ENCODE measurements at regions not wholly inside any gene's neighbourhood (a gene's known extent, or its start where the extent isn't known, plus 50 kb on each side); places are given as distances from the start of the nearest gene placed in this dataset.
A peak's percentile ranks its signal among the peaks of the same experiment; 100 is the strongest.

DNA sequence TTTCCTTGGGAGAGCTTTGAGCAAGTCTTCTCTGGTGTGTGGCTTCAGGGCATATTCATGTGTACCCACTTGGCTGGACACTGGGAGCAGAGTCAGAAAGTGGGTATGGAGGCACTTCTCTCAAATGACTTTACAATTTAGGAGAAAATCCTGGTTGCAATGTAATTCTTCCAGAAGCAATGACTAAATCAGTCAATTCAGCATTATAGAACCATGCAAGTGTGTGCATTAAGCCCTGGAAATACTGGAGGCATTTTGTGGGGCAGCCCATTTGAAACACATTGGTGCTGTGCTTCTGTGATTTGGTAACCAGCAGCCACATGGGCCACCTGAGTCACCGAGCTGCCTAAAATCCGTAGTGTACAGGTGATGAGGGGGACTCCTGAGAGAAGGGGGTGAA is 94.6 kb upstream of the TAS2R1 start:
- H3K4me3 ChIP-seq (ENCODE audit: low read depth, low read length), result no peak overlapping the region
- in situ Hi-C loops (cut with HindIII; ENCODE audit: low sequenced_read_pairs), result no loop called here
- TF ChIP-seq CTCF (IDR thresholded peaks at IDR 0.05; ENCODE audit: low read depth, low read length), result no peak
- DNase-seq (ENCODE audit: low read depth, low spot score), result no peak

DNA sequence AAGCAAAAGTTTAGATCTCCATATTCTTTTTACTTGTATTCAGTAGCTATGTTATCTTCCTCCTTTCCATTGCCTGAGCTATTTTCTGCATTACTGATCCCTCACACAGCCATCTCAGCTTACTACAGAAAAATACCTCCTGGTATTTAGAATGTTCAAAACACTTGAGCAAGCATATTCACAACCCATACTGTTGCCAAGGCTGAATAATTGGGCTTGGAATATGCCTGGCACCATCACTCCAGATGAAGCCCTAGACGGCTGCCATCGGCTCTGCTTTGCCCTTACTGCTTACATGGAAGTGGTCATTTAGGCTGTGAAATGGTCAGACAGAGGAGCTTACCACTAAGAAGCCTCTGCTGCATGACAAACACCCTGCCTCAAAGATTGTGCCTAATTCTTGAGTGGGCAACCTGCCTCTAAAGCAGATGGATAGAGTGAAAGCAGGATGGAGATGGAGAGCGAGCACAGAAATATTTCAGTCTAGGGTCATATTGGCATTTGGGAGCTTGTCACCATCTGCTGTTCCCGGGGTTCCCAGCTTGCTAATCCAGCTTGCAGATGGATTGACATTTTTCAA is 92.5 kb upstream of the TAS2R1 start:
- DNase-seq (ENCODE audit: low read depth, low spot score), result no peak
- in situ Hi-C loops (cut with HindIII; ENCODE audit: low sequenced_read_pairs), result no loop called here
- no peak for TF ChIP-seq CTCF (IDR thresholded peaks at IDR 0.05; ENCODE audit: low read depth, low read length)
- H3K4me3 ChIP-seq (ENCODE audit: low read depth, low read length), result no peak overlapping the region

DNA sequence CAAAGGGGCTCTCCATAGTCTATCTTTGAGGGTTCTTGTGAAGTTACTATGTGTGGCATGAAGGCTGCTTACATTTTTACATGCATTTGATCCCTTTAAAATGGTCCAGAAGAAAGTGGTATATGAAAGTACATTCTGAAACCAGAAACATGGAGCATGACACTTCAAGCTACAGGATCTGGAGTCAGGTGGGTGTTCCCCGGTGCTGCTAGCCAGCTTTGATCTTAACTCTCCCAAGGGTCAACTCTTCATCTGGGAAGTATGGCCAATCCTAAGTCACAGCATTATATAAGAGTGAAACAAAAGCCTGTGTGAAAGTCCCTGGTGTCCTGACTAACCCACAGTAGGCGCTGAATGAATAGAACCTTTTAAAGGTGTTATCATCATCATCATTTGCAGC is 91.0 kb upstream of the TAS2R1 start:
- TF ChIP-seq CTCF (IDR thresholded peaks at IDR 0.05; ENCODE audit: low read depth, low read length), result no peak
- in situ Hi-C loops (cut with HindIII; ENCODE audit: low sequenced_read_pairs), result no loop called here
- no peak for DNase-seq (ENCODE audit: low read depth, low spot score)
- H3K4me3 ChIP-seq (ENCODE audit: low read depth, low read length), result no peak overlapping the region

DNA sequence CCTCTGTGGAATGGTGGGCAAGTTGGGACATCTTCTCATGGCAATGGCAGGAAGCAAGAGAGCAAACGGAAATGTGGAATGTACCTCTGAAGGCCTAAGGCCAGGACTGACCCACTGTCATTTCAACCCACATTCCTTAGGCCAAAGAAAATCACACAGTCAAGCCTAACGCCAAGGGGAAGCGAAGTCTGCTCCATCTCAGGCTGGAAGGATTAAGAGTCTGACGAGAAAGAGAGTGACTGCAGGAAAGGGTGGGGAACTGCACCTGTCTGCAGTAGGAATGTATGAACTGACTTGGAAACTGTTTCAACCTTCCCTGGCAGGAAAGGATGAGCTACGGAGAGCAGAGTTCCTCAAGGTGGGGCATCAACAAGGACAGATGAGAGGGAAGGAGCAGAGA is 90.2 kb upstream of the TAS2R1 start:
- no peak for DNase-seq (ENCODE audit: low read depth, low spot score)
- no peak overlapping the region for H3K4me3 ChIP-seq (ENCODE audit: low read depth, low read length)
- no peak for TF ChIP-seq CTCF (IDR thresholded peaks at IDR 0.05; ENCODE audit: low read depth, low read length)
- in situ Hi-C loops (cut with HindIII; ENCODE audit: low sequenced_read_pairs), result no loop called here

- peak; percentile 72 for DNase-seq (ENCODE audit: low read depth, low spot score)
- no peak for TF ChIP-seq CTCF (IDR thresholded peaks at IDR 0.05; ENCODE audit: low read depth, low read length)
- in situ Hi-C loops (cut with HindIII; ENCODE audit: low sequenced_read_pairs), result no loop called here
- H3K4me3 ChIP-seq (ENCODE audit: low read depth, low read length), result no peak overlapping the region
Observed at GRCh38 chr5:9716838-9717281, 86.7 kb upstream of the TAS2R1 start.

DNA sequence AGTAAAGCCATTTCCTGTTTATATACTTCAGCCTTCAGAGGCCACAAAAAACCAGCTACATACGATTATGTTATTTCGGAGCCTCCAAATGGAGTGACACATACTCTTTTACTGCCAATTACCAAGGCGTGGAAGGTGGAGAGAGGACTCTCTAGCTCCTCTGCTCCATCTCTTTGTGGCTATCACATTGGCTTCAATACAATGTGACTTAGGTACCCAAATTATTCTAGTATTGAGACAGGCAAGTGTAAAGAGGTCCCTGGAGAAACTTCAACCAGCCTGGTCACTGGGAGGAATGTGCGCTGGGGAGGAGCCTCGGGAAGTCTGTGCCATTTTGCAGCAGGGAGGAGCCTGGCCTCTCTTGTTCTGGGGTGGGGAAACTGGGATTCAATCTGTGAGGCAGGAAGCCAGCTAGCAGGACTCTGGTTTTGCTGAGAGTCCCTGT is 85.8 kb upstream of the TAS2R1 start:
- peak; percentile 39 for DNase-seq (ENCODE audit: low read depth, low spot score)
- TF ChIP-seq CTCF (IDR thresholded peaks at IDR 0.05; ENCODE audit: low read depth, low read length), result no peak
- in situ Hi-C loops (cut with HindIII; ENCODE audit: low sequenced_read_pairs), result no loop called here
- no peak overlapping the region for H3K4me3 ChIP-seq (ENCODE audit: low read depth, low read length)

Measured in astrocyte of the spinal cord (primary cell).